GM18909 (cell line): ENCODE measurements at regions not wholly inside any gene's neighbourhood (a gene's known extent, or its start where the extent isn't known, plus 50 kb on each side); places are given as distances from the start of the nearest gene placed in this dataset.

Experiments used
- ATAC-seq: cut with Tn5 transposase; IDR thresholded peaks from one replicate; pipeline ENCODE4 v1.9.1; 2021; ENCODE audit warnings: mild to moderate bottlenecking; ENCODE audit not compliant: unreplicated experiment, poor library complexity

- no peak for ATAC-seq
Measured at GRCh38 chr20:52867305-52867704, 104.9 kb upstream of the TSHZ2 start.

DNA sequence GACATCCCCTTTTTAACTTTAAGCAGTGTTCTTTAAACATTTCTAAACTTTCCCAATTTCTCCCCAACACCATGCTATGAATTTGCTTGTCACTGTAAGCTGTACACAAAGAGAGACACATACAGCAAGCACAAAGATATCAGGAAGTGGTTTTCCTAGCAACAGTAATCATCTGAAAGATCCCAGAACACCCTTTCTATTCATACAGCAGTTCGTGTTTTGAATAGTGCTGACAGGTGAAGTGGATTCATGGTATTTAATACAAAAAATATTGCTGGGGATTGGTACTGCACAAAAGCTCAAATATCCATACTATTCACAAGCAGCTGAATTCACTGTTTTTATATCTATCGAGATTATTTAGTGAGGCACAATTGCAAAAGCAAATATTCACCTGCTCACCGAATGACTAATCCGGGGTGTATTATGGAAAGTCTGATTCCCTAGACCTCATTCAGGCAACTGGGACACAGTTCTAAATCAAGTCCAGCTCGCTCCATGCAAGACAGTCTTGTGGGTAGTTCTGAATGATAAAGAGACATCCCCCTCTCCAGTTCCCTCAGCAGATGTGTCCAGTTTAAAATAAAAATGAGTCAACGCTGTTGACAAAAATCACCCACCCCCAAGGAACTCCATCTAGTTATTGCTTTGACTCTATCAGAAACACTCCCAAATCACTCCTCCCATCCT is 107.1 kb upstream of the TSHZ2 start:
- ATAC-seq: no peak

DNA sequence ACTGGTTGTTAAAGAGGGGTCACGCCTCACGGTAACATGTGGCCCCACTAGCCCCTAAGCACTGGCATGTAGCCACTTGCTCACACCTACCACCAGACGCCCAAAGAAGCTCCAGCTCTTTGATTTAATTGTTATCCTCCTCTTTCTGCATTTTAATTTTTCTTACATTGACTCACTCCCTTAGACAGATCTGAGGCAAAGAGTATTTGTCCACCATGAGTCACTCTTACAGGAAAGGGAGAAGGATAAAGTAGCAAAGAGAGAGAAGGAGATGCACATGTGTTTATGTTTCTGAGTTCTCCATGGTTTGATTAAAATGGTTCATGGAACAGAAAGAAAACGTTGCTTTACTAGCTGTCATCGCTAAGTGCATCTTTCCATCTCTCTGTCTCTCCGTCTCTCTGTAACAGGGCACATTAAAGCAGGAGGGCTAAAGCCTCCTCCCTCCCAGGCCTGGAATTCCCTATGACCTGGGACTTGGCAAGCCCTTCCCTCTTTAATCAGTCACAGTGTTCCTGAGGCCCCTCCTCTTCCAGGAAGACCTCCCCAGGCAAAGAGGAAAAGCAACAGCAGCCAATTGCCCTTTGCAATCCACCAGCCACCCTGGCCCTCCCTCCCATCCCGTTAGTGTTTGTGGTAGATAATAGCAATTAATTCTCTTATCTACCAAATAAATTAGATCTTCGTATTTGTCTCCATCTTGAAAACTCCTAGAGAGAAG is 112.8 kb upstream of the TSHZ2 start:
- no peak for ATAC-seq

DNA sequence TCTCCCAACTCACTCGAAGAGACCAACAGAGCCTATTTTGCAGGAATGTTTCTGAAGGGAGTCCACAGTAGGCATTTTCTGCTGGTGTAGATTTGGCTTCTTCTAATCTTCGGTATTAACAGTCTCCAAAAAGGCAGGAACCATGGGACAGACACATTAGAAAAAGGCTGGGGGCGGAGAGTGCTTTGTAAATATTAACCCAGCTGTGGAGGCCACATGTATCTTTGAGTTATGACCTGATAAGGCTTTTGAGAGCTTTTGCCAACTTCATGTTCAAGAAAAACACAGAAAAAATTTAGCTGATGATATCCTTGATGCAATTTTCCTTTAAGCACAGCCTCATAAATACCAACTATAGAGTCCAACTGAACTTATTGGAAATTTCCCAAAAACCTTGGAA is 119.4 kb upstream of the TSHZ2 start:
- ATAC-seq: no peak

DNA sequence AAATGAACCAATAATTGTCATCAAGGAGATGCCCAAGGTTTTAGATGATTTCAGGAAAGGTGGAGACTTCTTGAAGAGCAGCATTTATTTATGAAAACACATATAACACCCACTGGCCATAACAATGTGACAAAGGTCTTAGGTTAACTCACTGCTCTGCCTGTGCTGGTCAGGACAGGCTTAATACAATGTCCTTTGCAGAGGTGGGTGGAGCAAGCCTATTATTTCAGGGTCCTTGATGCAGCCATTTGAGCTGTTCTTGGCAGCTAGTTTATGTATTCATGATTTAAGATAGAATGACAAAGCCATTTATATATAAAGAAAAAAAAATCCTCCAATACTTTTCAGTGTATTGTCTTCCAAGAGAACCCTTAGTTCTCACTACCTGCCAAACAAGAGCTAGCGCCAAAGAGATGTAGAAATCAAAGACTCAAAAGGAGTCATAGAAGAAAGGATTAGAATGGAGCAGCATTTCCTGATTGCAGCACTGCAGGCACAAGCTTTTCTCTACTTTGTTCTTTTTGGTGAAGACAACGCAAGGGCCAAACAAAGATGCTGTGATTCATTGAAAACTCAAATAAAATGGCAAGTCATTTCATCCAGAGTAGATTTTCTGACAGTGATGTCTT is 124.3 kb upstream of the TSHZ2 start:
- ATAC-seq: no peak

- no peak for ATAC-seq
Measured at GRCh38 chr20:52847029-52847660, 125.0 kb upstream of the TSHZ2 start.

- ATAC-seq: no peak
Measured at GRCh38 chr20:52845044-52845443, 127.1 kb upstream of the TSHZ2 start.

DNA sequence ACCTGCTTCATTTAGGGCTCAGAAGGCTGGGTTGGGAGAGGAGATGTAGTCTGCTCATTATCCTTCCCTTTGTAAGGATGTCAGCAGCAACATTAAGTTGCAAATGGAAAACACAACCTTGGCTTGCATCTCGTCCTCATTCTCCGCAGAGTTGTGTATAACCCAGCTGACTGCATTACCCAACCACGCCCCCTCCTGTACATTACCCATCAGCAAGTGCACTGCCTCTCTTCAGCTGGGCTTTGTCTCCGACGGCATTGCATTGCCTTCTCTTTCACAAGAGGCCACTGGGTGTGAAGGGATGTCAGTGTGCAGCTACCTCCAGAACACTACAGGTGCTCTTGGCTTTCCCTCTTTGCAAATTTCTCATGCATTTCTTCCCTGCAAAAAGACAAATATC is 128.7 kb upstream of the TSHZ2 start:
- no peak for ATAC-seq

GRCh38 chr20:52841003-52841402 is 131.2 kb upstream of the TSHZ2 start:
- no peak for ATAC-seq

GRCh38 chr20:52840041-52840440 is 132.1 kb upstream of the TSHZ2 start:
- ATAC-seq: no peak

DNA sequence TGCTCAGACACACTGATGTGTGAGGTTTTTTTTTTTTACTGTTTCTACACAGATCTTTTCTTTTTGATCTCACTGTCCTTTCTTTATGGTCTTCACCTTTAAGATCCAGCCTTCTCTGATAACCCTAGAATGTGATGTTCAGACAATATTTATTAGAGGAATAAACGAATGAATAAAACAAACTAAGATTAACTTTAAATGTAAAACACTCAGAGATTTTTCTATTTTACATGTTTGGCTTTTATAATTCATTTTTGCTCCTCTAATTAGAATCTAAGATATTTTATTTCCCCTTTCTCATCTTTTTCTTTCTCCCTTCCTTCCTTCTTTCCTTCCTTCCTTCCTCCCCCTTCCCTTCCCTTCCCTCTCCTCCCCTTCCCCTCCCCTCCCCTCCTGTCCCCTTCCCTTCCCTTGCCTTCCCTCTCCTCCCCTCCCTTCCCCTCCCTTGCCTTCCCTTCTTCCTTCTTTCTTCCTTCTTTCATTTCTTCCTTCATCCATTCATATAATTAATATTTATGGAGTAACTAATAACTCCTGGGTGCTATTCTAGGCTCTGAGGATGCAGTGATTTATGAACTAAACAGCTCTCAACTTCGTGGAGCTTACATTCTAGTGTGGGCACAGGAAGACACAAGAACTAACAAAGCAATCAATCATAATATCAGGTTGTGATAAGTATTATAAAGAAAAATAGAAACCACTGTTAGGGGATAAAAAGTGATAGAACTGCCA is 133.5 kb upstream of the TSHZ2 start:
- ATAC-seq: no peak

GRCh38 chr20:52837378-52837777 is 134.8 kb upstream of the TSHZ2 start:
- no peak for ATAC-seq

GRCh38 chr20:52833901-52834300 is 138.3 kb upstream of the TSHZ2 start:
- no peak for ATAC-seq

- ATAC-seq: no peak
Measured at GRCh38 chr20:52832151-52832774, 139.9 kb upstream of the TSHZ2 start.

- no peak for ATAC-seq
Measured at GRCh38 chr20:52830598-52830997, 141.6 kb upstream of the TSHZ2 start.

GRCh38 chr20:52829111-52829510 is 143.0 kb upstream of the TSHZ2 start:
- ATAC-seq: no peak

GRCh38 chr20:52828199-52828598 is 144.0 kb upstream of the TSHZ2 start:
- no peak for ATAC-seq

- ATAC-seq: no peak
Measured at GRCh38 chr20:52826722-52827121, 145.4 kb upstream of the TSHZ2 start.

DNA sequence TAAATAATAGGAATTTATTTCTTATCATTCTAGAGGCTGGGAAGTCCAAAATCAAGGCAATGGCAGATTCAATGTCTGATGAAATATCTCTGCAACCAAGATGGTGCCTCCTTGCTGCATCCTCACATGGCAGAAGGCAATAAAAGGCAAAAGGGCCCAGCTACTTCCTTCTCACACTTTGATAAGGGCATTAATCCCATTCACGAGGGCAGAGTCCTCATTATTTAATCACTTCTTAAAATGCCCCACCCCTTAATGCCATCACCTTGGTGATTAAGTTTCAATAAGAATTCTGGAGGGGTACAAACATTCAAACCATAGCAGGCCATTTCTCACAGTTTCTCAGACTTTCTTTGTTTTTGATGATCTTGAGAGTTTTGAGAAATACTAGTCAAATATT is 145.8 kb upstream of the TSHZ2 start:
- ATAC-seq: no peak
